GM19239 (cell line): ENCODE measurements at regions not wholly inside any gene's neighbourhood (a gene's known extent, or its start where the extent isn't known, plus 50 kb on each side); places are given as distances from the start of the nearest gene placed in this dataset.
"Not testable (repeated sequence)": the region's sequence is repeated elsewhere in the genome, so short reads cannot be mapped to it uniquely, and the experiment has no call there.

Experiments
- DNase-seq: peaks from one replicate; pipeline ENCODE4 v3.0.0; 2011; ENCODE audit warnings: low spot score; ENCODE audit not compliant: insufficient read length
- FAIRE-seq: peaks from 2 replicates; lab custom pipeline; 2011; peaks lifted over from hg19 to GRCh38; lab: Jason Lieb, UNC

- FAIRE-seq (no peak), DNase-seq (no peak)
Measured at GRCh38 chr14:40336846-40337245, 904.6 kb upstream of the FBXO33 start.

GRCh38 chr14:40326519-40326918, 894.3 kb upstream of the FBXO33 start:
- not testable (repeated sequence) for FAIRE-seq, DNase-seq

DNA sequence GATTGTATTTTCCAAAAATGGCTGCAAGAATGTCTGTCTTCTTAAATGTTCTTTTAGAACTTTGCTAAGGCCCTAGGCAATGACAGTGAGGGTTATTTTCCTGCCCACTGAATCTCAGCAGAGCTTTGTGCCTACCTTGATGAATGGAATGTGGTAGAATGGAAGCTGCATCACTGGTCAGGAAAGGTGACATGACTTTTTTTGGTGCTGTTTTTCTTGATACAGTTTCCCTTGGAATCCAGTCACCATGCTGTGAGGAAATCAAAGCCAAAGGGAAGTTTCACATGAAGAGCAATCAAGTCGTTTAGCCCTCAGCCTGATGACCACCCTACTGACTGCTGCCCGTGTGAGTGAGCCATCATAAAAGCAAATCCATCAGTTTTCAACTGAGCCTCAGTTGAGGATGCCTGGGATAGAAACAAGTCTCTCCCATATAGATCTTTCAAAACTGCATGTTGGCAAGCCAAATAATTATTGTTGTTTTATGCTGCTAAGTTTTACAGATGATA, 886.0 kb upstream of the FBXO33 start:
- FAIRE-seq (no peak), DNase-seq (no peak)

DNA sequence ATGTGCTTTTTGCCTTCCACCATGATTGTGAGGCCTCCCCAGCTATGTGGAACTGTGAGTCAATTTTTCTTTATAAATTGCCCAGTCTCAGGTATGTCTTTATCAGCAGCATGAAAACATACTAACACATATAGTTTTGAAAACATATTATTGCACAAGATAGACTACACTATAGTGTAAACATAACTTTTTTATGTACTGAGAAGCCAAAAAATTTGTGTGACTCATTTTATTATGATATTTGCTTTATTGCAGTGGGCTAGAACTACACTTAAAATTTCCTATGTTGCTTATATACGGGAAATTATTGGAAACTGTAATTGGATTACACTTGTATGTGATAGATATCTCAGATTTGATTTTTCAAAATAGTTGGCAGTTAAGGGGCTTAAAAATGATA, 885.5 kb upstream of the FBXO33 start:
- DNase-seq, result no peak
- no peak for FAIRE-seq

DNA sequence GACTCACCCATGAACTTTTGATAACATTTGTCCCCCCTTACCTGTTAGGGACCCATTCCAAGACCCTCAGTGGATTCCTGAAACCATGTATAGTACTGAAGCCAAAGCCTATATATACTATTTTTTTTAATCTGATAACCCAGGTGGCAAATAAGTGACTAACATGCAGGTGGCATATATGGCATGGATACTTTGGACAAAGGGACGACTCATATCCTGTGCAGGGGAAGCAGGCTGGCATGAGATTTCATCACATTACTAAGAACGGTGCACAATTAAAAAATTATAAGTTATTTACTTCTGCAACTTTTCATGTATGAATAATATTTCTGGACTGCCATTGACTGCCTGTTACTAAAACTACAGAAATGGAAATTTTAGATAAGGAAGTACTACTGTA, 880.1 kb upstream of the FBXO33 start:
- FAIRE-seq (no peak), DNase-seq (no peak)

GRCh38 chr14:40309124-40309523, 876.9 kb upstream of the FBXO33 start:
- DNase-seq (no peak), FAIRE-seq (no peak)

DNA sequence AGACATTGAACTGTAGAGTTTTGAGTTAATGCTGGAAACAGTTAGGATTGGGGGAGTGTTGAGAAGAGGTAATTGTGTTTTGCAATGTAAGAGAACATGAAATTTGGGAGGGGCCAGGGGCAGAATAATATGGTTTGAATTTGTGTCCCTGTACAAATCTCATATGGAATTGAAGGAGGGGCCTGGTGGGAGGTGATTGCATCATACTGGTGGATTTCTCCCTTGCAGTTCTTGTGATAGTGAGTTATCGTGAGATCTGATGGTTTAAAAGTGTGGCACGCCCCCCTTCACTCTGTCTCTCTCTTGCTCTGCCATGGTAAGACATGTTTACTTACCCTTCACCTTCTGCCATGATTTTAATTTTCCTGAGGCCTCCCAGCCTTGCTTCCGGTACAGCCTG, 876.0 kb upstream of the FBXO33 start:
- no peak for DNase-seq
- FAIRE-seq, result no peak

DNA sequence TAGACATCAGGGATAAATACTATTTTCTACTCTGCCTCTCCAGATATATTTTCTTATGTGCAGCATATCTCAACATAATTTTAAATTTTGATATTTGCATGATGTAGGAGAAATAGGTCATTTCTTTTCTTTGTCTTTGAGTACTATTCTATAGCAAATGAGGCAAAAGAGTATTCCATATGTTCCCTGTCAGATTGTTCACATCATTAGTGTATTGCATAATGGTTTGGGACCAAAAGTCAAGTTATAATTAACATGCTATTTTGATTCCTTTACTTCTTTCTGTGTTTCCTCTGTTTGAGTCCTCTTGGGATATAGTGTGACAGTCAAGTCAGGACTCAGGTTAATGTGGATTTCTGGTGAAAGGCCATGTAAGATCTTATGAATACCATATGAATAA, 864.6 kb upstream of the FBXO33 start:
- DNase-seq (no peak), FAIRE-seq (no peak)

GRCh38 chr14:40292664-40293063, 860.4 kb upstream of the FBXO33 start:
- DNase-seq (no peak), FAIRE-seq (no peak)

DNA sequence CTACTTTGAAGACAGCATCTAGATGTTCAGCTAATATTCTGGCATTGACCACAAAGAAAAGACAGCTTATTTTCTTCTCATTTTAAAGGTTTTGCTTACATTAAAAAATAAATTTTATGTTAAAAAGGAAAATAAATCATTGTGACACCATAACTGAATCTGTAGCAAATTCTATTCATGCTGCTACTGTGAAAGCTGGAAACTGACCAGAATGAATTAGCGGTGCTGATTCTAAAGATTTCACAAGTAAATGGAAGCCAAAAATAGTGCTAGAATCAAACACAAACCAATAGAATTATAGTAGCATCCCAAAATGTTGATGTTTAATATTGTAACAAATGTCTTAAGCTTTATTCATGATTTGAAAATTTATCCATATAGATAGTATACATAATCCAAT, 850.0 kb upstream of the FBXO33 start:
- no peak for FAIRE-seq
- no peak for DNase-seq

- DNase-seq (no peak), FAIRE-seq (no peak)
Measured at GRCh38 chr14:40280652-40281051, 848.4 kb upstream of the FBXO33 start.

DNA sequence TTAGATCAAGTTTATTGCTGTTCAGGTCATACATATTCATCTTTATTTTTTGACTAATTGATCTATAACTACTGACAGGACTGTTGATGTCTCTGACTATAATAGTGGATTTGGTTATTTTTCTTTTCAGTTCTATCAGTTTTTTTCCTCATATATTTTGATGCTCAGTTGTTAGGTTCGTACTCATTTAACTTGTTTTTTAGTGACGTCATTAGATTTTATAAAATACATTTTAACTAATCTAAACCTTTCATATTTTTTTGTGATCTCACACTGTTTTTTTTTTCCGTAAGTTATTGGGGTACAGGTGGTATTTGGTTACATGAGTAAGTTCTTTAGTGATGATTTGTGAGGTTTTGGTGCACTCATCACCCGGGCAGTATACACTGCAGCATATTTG, 841.2 kb upstream of the FBXO33 start:
- FAIRE-seq, result no peak
- DNase-seq, result no peak

GRCh38 chr14:40271480-40271879, 839.2 kb upstream of the FBXO33 start:
- no peak for FAIRE-seq
- DNase-seq, result no peak

GRCh38 chr14:40269436-40269835, 837.2 kb upstream of the FBXO33 start:
- FAIRE-seq (no peak), DNase-seq (no peak)

- FAIRE-seq, result no peak
Measured at GRCh38 chr14:40268236-40268635, 836.0 kb upstream of the FBXO33 start.

GRCh38 chr14:40265096-40265495, 832.9 kb upstream of the FBXO33 start:
- no peak for FAIRE-seq

More at GRCh38 chr14:40268236-40268635, 836.0 kb upstream of the FBXO33 start:
- DNase-seq, result no peak

DNA sequence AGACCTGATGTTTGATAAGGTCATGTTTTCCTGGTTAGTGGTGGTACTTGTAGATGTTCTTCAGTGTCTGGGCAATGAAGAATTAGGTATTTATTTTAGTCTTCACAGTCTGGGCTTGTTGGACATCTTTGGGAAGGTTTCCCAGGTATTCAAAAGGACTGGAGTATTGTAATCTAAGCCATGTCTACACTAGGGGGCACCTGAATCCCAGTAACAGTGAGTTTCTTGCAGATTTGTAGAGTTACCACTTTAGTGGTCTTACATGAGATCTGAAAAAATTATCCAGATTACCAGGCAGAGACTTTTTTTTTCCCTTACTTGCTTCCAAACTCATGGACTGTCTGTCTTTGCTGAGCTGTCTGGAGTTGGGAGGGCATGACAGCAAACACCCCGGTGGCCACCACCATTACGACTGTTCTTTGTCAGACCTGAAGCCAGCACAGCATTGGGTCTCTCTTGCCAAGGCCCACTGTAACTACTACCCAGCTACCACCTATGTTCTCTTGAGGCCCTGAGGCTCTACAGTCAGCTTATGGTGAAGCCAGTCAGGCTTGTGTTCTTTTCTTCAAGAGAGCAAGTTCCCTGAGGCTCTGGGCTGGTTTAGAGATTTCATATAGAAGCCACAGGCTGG, 820.7 kb upstream of the FBXO33 start:
- no peak for DNase-seq
- FAIRE-seq, result no peak

More at GRCh38 chr14:40265096-40265495, 832.9 kb upstream of the FBXO33 start:
- no peak for DNase-seq

DNA sequence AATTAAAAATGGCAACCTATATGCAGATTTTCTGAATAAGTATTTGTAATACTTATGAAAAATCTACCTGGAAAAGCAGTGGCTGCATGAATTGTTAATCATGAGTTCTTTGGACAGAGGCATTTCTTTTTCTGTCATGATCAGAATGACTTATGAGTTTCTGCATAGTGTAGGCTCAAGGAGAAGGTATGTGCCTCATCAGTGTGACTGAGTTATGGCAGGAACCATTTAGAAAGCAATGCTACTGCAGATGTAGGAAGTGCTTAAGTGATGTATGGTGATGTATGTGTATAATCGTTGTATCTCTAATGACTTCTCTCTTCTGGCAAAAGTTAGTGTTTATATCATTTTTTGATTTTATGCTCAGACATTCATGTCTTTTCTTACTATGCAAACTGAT, 816.4 kb upstream of the FBXO33 start:
- FAIRE-seq (no peak), DNase-seq (no peak)

GRCh38 chr14:40240245-40240859, 808.1 kb upstream of the FBXO33 start:
- FAIRE-seq (no peak), DNase-seq (no peak)

DNA sequence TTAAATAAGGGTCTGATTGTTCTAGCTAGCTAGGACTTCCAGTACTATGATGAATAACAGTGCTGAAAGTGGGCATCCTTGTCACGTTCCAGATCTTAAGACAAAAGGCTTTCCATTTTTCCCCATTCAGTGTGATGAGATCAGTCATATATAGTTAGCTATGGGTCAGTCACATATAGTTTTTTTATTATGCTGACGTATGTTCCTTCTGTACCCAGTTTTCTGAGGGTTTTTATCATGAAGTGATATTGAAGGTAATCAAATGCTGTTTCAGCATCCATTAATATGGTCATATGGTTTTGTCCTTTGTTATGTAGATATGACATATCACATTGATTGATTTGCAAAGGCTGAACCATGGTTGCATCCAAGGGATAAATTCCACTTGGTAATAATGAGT, 800.1 kb upstream of the FBXO33 start:
- no peak for FAIRE-seq

DNA sequence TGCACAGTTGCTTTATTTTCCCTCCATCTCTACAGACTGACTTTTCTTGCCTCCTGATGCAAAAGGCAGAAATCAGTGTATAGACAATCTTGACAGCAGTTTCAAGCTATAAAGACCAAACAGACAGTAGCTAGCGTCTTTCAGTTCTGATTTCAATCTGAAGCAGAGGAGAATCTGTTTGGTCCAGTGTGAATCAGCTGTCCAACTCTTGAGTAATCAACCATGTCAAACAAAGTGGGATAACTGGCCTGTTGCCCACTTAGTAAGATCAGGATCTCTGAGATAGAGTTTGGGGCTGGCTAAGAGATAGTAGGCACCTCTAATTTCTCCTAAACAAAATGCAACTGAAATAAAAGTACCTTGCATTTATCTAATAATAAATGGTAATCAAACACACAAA, 797.4 kb upstream of the FBXO33 start:
- DNase-seq (no peak), FAIRE-seq (no peak)

More for the DNA sequence above, 800.1 kb upstream of the FBXO33 start:
- DNase-seq, result no peak

DNA sequence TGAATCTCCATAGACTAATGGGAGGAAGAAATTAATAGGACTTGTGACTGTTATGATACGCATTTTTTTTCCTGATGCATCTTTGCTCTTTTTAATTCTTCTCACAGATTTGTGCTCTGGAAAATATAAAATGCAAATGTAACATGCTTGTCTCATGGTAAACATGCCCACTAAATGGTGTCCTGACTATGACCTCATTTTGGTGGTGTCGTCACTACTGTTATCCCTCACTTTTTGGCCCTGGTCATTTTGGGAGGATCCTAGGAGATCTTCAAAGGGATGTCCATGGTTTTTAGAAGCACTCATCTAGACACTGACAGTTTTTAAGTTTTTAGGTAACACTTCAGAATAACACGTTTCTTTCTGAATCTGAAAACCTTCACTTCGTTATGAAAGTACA, 790.8 kb upstream of the FBXO33 start:
- DNase-seq, result no peak
- no peak for FAIRE-seq
